PC-9 (cell line): ENCODE measurements at regions not wholly inside any gene's neighbourhood (a gene's known extent, or its start where the extent isn't known, plus 50 kb on each side); places are given as distances from the start of the nearest gene placed in this dataset.

ENCODE experiments used
- EZH2 ChIP-seq: fragments of 200-600 bp; sonication (generic); IDR thresholded peaks from 2 replicates; pipeline ENCODE4 v1.8.0; 2017; ENCODE audit warnings: antibody characterized with exemption, low read depth
- TF ChIP-seq, protein P1 (sequence below): fragments of 200-600 bp; sonication (generic); conservative IDR thresholded peaks from 2 replicates; pipeline ENCODE4 v1.6.1; 2017; ENCODE audit warnings: mixed run types, antibody characterized with exemption, mild to moderate bottlenecking, moderate library complexity

DNA sequence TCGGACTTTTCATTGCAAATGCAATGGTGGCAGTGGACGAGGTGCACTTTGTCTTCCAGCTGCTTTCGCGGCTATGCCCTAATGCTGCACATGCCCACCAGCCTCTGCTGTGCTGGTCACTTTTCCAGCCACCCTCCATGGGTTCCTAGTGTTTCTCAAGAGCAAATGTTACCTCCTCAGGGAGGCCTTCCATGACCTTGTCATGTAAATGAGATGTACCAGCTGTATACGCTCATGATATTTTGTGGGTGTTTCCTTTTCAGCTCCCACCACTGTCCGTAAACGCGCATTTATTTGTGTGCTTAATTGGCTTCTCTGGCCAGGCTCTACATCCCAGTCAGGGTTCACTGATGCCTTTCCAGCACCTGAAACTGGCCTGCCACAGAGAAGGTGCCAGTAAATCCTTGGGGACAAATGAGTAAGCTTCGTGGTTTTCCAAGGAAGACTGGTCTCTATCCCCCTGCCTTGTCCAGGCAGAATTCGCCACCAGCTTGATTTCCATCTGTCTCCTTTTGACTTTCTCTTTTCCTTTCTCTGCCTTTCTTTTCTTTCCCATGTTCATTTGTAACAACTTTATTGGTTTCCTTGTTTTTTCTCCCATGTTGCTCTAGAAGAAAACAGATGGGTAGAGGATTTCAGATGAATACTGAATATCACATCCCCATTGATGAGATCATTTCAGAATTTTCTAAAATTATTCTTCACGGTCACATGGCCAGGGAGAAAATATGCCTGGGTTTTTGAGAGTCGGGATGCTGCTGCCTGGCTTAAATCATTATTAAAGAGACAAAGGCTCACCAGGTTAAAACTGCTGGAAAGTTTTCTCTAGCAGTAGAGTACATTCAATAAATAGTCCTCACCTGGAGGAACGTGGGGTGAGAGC is 82.5 kb downstream of the CHST2 start:
- TF ChIP-seq, protein P1, sequence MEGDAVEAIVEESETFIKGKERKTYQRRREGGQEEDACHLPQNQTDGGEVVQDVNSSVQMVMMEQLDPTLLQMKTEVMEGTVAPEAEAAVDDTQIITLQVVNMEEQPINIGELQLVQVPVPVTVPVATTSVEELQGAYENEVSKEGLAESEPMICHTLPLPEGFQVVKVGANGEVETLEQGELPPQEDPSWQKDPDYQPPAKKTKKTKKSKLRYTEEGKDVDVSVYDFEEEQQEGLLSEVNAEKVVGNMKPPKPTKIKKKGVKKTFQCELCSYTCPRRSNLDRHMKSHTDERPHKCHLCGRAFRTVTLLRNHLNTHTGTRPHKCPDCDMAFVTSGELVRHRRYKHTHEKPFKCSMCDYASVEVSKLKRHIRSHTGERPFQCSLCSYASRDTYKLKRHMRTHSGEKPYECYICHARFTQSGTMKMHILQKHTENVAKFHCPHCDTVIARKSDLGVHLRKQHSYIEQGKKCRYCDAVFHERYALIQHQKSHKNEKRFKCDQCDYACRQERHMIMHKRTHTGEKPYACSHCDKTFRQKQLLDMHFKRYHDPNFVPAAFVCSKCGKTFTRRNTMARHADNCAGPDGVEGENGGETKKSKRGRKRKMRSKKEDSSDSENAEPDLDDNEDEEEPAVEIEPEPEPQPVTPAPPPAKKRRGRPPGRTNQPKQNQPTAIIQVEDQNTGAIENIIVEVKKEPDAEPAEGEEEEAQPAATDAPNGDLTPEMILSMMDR, result no peak
- no peak for TF ChIP-seq EZH2
